ENCODE measurements at regions not wholly inside any gene's neighbourhood (a gene's known extent, or its start where the extent isn't known, plus 50 kb on each side); places are given as distances from the start of the nearest gene placed in this dataset.

GRCh38 chr20:12595841-12596240, 412.9 kb upstream of the SPTLC3 start:
- DNase-seq (ENCODE audit: extremely low read depth in 1 of 4, low spot score in 3 of 4) (no peak), FAIRE-seq (no peak), ATAC-seq (no peak)
- Histone ChIP-seq H3K27ac (ENCODE audit: extremely low read depth, low read depth, low read length) (no peak overlapping the region), H3K4me1 (replicated peaks in 1 of 2; ENCODE audit: control insufficient read depth in 2 of 2, insufficient read depth in 2 of 2, low read length in 2 of 2) (no peaks in the 10 kb centered on the region), H3K9me1 (ENCODE audit: control insufficient read depth, insufficient read depth, low read length) (no peaks in the 10 kb centered on the region), H3K9me3 (replicated peaks; ENCODE audit: control insufficient read depth, insufficient read depth, low read depth, low read length) (no peaks in the 10 kb centered on the region), H2AFZ (ENCODE audit: low read depth, low read length) (no peak overlapping the region), H4K20me1 (replicated peaks; ENCODE audit: control insufficient read depth, insufficient read depth, low read length) (no peaks in the 10 kb centered on the region), H3K27me3 (ENCODE audit: control insufficient read depth in 2 of 2, insufficient read depth in 2 of 2, low read length in 2 of 2) (no peaks in the 10 kb centered on the region), H3K36me3 (ENCODE audit: control insufficient read depth, insufficient read depth, low read length) (no peaks in the 10 kb centered on the region), H3K4me3 (no peak overlapping the region), H3K79me2 (ENCODE audit: control insufficient read depth, insufficient read depth, low read length) (no peaks in the 10 kb centered on the region), H3K4me2 (ENCODE audit: insufficient read depth, low read length) (no peak overlapping the region), H3K9ac (ENCODE audit: insufficient read depth in 1 of 2, low read depth in 2 of 2, low read length in 2 of 2) (no peak overlapping the region)
- in situ Hi-C loops (cut with MboI) (no loop called here), intact Hi-C loops (cut with micrococcal nuclease) (no loop called here)
- no TSS peak for BruUV-seq (replicated peaks)
- ChIA-PET CTCF (ENCODE audit: low intra/inter-chr PET ratio) (no interaction called here), POLR2A (no interaction called here)
- TF ChIP-seq ID3 (CRISPR knock-in tag; IDR thresholded peaks at IDR 0.05) (no peak), ID3 (tag; IDR thresholded peaks at IDR 0.05) (no peak), BRF1 (IDR thresholded peaks at IDR 0.05; ENCODE audit: borderline replicate concordance, extremely low read depth, insufficient read length) (no peak), ZNF253 (CRISPR knock-in tag; conservative IDR thresholded peaks at IDR 0.05) (no peak), NRF1 (conservative IDR thresholded peaks at IDR 0.05 in 1 of 2, IDR thresholded peaks at IDR 0.05 in 1 of 2) (no peak), TCF7 (IDR thresholded peaks at IDR 0.05; ENCODE audit: borderline replicate concordance) (no peak), PBX2 (CRISPR knock-in tag; IDR thresholded peaks at IDR 0.05; ENCODE audit: low read depth) (no peak), PBX2 (tag; conservative IDR thresholded peaks at IDR 0.05; ENCODE audit: low read depth) (no peak), FOXA1 (IDR thresholded peaks at IDR 0.05; ENCODE audit: borderline replicate concordance) (no peak), CEBPB (tag; IDR thresholded peaks at IDR 0.05) (no peak), NR2C1 (IDR thresholded peaks at IDR 0.05) (no peak), NR2C1 (tag; IDR thresholded peaks at IDR 0.05) (no peak), ZFX (CRISPR knock-in tag; IDR thresholded peaks at IDR 0.05) (no peak), GMEB1 (CRISPR knock-in tag; IDR thresholded peaks at IDR 0.05) (no peak), CEBPG (CRISPR knock-in tag; IDR thresholded peaks at IDR 0.05) (no peak), CEBPG (tag; conservative IDR thresholded peaks at IDR 0.05 in 1 of 2, IDR thresholded peaks at IDR 0.05 in 1 of 2) (no peak), NCOA1 (IDR thresholded peaks at IDR 0.05; ENCODE audit: low read depth) (no peak), FOXM1 (IDR thresholded peaks at IDR 0.05; ENCODE audit: low read depth) (no peak), FOXM1 (CRISPR knock-in tag; IDR thresholded peaks at IDR 0.05; ENCODE audit: low read depth) (no peak), ELF4 (CRISPR knock-in tag; IDR thresholded peaks at IDR 0.05) (no peak)
- 7% methylated on average over 2 of the region's 2 CpGs for WGBS (ENCODE audit: insufficient coverage, low coverage, missing lambda C conversion rate)
